ENCODE measurements at regions not wholly inside any gene's neighbourhood (a gene's known extent, or its start where the extent isn't known, plus 50 kb on each side); places are given as distances from the start of the nearest gene placed in this dataset.

GRCh38 chrX:10753116-10753515 is 132.7 kb upstream of the MID1 start:
- no peak for ATAC-seq (replicated peaks in 6 of 8)
- in situ Hi-C loops (cut with MboI; ENCODE audit: low pct_unique_long_range_greater_than_20kb in 2 of 9, low sequenced_read_pairs in 9 of 9, unreplicated experiment in 9 of 9) = no loop called here
- H3K4me3 ChIP-seq = no peak overlapping the region
- no peak overlapping the region for H3K27ac ChIP-seq
- 19 to 100% (median 55%) methylated on average over 1 to 2 of the region's 3 CpGs; no CpG with 5 or more reads in 5 of the 10 experiments for WGBS, 10 experiments
- peaks cover 11 to 18% of the 10 kb centered on the region in 2 donors for H3K4me1 ChIP-seq (replicated peaks in 1 of 2)

GRCh38 chrX:10754445-10754844 is 134.1 kb upstream of the MID1 start:
- in situ Hi-C loops (cut with MboI; ENCODE audit: low pct_unique_long_range_greater_than_20kb in 2 of 9, low sequenced_read_pairs in 9 of 9, unreplicated experiment in 9 of 9) = no loop called here
- WGBS, 10 experiments = 21 to 100% (median 100%) methylated on average over 1 to 4 of the region's 6 CpGs; no CpG with 5 or more reads in 4 of the 10 experiments
- H3K27ac ChIP-seq = no peak overlapping the region
- no peak for ATAC-seq (replicated peaks in 6 of 8)
- peaks cover 0 to 10% of the 10 kb centered on the region in 2 donors for H3K4me1 ChIP-seq (replicated peaks in 1 of 2)
- no peak overlapping the region for H3K4me3 ChIP-seq

GRCh38 chrX:10755439-10756334 is 135.3 kb upstream of the MID1 start:
- peak in 4 of 8 experiments; percentile 24 to 60 (median 37) for ATAC-seq (replicated peaks in 6 of 8)
- Histone ChIP-seq H3K27ac (no peak overlapping the region), H3K4me3 (no peak overlapping the region), H3K4me1 (replicated peaks in 1 of 2) (peaks cover 0 to 10% of the 10 kb centered on the region in 2 donors)
- WGBS, 10 experiments = 20 to 100% (median 41%) methylated on average over 1 to 8 of the region's 9 CpGs; no CpG with 5 or more reads in 2 of the 10 experiments
- in situ Hi-C loops (cut with MboI; ENCODE audit: low pct_unique_long_range_greater_than_20kb in 2 of 9, low sequenced_read_pairs in 9 of 9, unreplicated experiment in 9 of 9) = no loop called here

- 17% methylated on average over 1 of the region's 3 CpGs; no CpG with 5 or more reads in 9 of the 10 experiments for WGBS, 10 experiments
- H3K4me3 ChIP-seq = no peak overlapping the region
- peak; percentile 40 to 96 (median 80) for ATAC-seq (replicated peaks in 6 of 8)
- peaks cover 0 to 10% of the 10 kb centered on the region in 2 donors for H3K4me1 ChIP-seq (replicated peaks in 1 of 2)
- no peak overlapping the region for H3K27ac ChIP-seq
- in situ Hi-C loops (cut with MboI; ENCODE audit: low pct_unique_long_range_greater_than_20kb in 2 of 9, low sequenced_read_pairs in 9 of 9, unreplicated experiment in 9 of 9) = no loop called here
Observed at GRCh38 chrX:10756441-10756840, 136.1 kb upstream of the MID1 start.

GRCh38 chrX:10759141-10759799 is 138.9 kb upstream of the MID1 start:
- H3K27ac ChIP-seq = no peak overlapping the region
- peaks cover 0 to 10% of the 10 kb centered on the region in 2 donors for H3K4me1 ChIP-seq (replicated peaks in 1 of 2)
- in situ Hi-C loops (cut with MboI; ENCODE audit: low pct_unique_long_range_greater_than_20kb in 2 of 9, low sequenced_read_pairs in 9 of 9, unreplicated experiment in 9 of 9) = no loop called here
- ATAC-seq (replicated peaks in 6 of 8) = no peak
- H3K4me3 ChIP-seq = no peak overlapping the region
- 0 to 100% (median 44%) methylated on average over 1 to 7 of the region's 10 CpGs; no CpG with 5 or more reads in 4 of the 10 experiments for WGBS, 10 experiments

- in situ Hi-C loops (cut with MboI; ENCODE audit: low pct_unique_long_range_greater_than_20kb in 2 of 9, low sequenced_read_pairs in 9 of 9, unreplicated experiment in 9 of 9) = no loop called here
- no peak overlapping the region for H3K27ac ChIP-seq
- H3K4me1 ChIP-seq (replicated peaks in 1 of 2) = peaks cover 0 to 2% of the 10 kb centered on the region in 2 donors
- no peak for ATAC-seq (replicated peaks in 6 of 8)
- no peak overlapping the region for H3K4me3 ChIP-seq
- 17 to 100% (median 100%) methylated on average over 1 of the region's 1 CpG; no CpG with 5 or more reads in 6 of the 10 experiments for WGBS, 10 experiments
Observed at GRCh38 chrX:10761447-10761846, 141.1 kb upstream of the MID1 start.

- in situ Hi-C loops (cut with MboI; ENCODE audit: low pct_unique_long_range_greater_than_20kb in 2 of 9, low sequenced_read_pairs in 9 of 9, unreplicated experiment in 9 of 9) = no loop called here
- Histone ChIP-seq H3K27ac (peak overlapping the region; percentile 62 to 76), H3K4me1 (replicated peaks in 1 of 2) (peaks cover 13 to 18% of the 10 kb centered on the region in 2 donors), H3K4me3 (peak overlapping the region in 4 of 5 donors; percentile 2 to 33 (median 24))
- ATAC-seq (replicated peaks in 6 of 8) = peak; percentile 69 to 89 (median 80)
- WGBS, 10 experiments = 0 to 20% (median 5%) methylated on average over 1 to 3 of the region's 3 CpGs; no CpG with 5 or more reads in 3 of the 10 experiments
Observed at GRCh38 chrX:10769195-10769594, 148.8 kb upstream of the MID1 start.

GRCh38 chrX:10769696-10770619 is 149.6 kb upstream of the MID1 start:
- peak overlapping the region; percentile 62 to 76 for H3K27ac ChIP-seq

GRCh38 chrX:10773318-10773717 is 152.9 kb upstream of the MID1 start:
- no peak for ATAC-seq (replicated peaks in 6 of 8)
- no peak overlapping the region for H3K27ac ChIP-seq
- H3K4me3 ChIP-seq = no peak overlapping the region
- H3K4me1 ChIP-seq (replicated peaks in 1 of 2) = peaks cover 16 to 20% of the 10 kb centered on the region in 2 donors
- in situ Hi-C loops (cut with MboI; ENCODE audit: low pct_unique_long_range_greater_than_20kb in 2 of 9, low sequenced_read_pairs in 9 of 9, unreplicated experiment in 9 of 9) = no loop called here
- WGBS, 10 experiments = 34 to 100% (median 93%) methylated on average over 1 to 3 of the region's 3 CpGs; no CpG with 5 or more reads in 3 of the 10 experiments

More at GRCh38 chrX:10769696-10770619, 149.6 kb upstream of the MID1 start:
- peak; percentile 61 to 91 (median 88) for ATAC-seq (replicated peaks in 6 of 8)
- in situ Hi-C loops (cut with MboI; ENCODE audit: low pct_unique_long_range_greater_than_20kb in 2 of 9, low sequenced_read_pairs in 9 of 9, unreplicated experiment in 9 of 9) = no loop called here
- peak overlapping the region in 4 of 5 donors; percentile 2 to 33 (median 24) for H3K4me3 ChIP-seq
- 0 to 100% (median 0%) methylated on average over 1 to 8 of the region's 9 CpGs; no CpG with 5 or more reads in 5 of the 10 experiments for WGBS, 10 experiments
- H3K4me1 ChIP-seq (replicated peaks in 1 of 2) = peaks cover 13 to 18% of the 10 kb centered on the region in 2 donors

GRCh38 chrX:10781847-10782530 is 161.6 kb upstream of the MID1 start:
- H3K4me3 ChIP-seq = no peak overlapping the region
- WGBS, 10 experiments = 44 to 100% (median 83%) methylated on average over 1 to 7 of the region's 9 CpGs; no CpG with 5 or more reads in 3 of the 10 experiments
- in situ Hi-C loops (cut with MboI; ENCODE audit: low pct_unique_long_range_greater_than_20kb in 2 of 9, low sequenced_read_pairs in 9 of 9, unreplicated experiment in 9 of 9) = no loop called here
- no peaks in the 10 kb centered on the region for H3K4me1 ChIP-seq (replicated peaks in 1 of 2)
- ATAC-seq (replicated peaks in 6 of 8) = no peak
- no peak overlapping the region for H3K27ac ChIP-seq

GRCh38 chrX:10783451-10783995 is 163.1 kb upstream of the MID1 start:
- Histone ChIP-seq H3K4me3 (no peak overlapping the region), H3K4me1 (replicated peaks in 1 of 2) (no peaks in the 10 kb centered on the region), H3K27ac (no peak overlapping the region)
- in situ Hi-C loops (cut with MboI; ENCODE audit: low pct_unique_long_range_greater_than_20kb in 2 of 9, low sequenced_read_pairs in 9 of 9, unreplicated experiment in 9 of 9) = no loop called here
- no peak for ATAC-seq (replicated peaks in 6 of 8)
- 47 to 100% (median 89%) methylated on average over 1 to 2 of the region's 2 CpGs; no CpG with 5 or more reads in 3 of the 10 experiments for whole genome bisulfite sequencing, 10 experiments
